Gastroesophageal sphincter (tissue), 3 donors: ENCODE measurements at regions not wholly inside any gene's neighbourhood (a gene's known extent, or its start where the extent isn't known, plus 50 kb on each side); places are given as distances from the start of the nearest gene placed in this dataset.

Source experiments
- CTCF ChIP-seq, 4 experiments: fragments of 200-600 bp in 2 of 4; fragments of 450-650 bp in 2 of 4; sonication (generic) in 1 of 4; IDR thresholded peaks; one replicate each; pipeline ENCODE4 v1.5.1; 2017 to 2019; ENCODE audit warnings: antibody characterized with exemption in 4 of 4, mild to moderate bottlenecking in 2 of 4, moderate library complexity in 2 of 4
- POLR2A ChIP-seq, 2 donors: fragments of 450-650 bp; IDR thresholded peaks; one replicate each; pipeline ENCODE4 v1.6.1; 2017; ENCODE audit warnings: antibody characterized with exemption in 2 of 2, mild to moderate bottlenecking in 2 of 2, moderate library complexity in 1 of 2

DNA sequence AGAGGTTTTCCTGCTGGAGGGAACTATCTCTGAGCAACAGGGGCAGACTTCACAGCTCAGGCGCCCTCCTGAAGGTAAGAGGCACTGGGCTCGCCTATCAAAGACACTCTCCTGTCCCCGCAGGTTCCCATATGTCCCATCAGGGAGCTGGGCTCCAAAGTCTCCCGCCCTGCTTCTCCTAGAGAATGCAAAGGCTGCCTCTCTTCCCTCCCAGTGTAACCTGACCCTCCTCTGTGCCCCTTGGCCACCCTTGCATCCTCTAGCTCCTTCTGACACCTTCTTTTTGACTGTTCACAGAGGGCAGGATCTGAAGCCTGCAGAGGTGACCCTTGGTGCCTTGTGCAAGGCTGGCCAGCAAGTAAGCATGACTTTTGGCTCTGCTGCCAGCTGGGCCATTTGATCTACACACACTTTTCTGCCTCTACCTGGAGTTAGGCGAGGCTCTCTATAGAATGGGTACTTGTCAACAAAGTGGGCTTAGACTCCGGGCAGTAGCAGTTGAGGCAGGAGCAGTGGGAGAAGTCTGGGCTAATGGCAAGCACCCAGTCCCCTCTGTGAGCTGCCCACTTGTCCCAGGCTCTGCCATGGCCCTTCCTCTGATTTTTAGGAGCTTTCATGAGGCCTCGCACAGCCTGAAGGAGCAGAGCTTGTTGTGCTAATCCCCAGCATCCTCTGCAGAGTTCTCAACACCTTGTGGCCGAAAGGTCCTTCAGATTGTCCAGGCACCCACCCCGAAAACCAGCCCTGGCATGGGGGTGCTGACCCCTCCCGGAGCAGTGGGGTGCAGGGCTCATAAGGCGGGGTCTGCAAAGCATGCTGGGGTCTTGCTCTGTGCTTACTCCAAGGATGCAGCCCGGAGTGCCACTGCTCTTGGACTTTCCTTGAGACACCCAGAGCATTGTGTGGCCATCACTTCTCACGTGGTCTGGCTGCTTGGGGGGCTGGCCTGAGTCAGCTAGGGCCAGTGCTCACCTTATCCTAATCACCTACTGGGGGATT, 122.9 kb downstream of the METRNL start:
- TF ChIP-seq CTCF (IDR thresholded peaks at IDR 0.05): no peak
- TF ChIP-seq POLR2A (IDR thresholded peaks at IDR 0.05): no peak
